Inferior parietal cortex (tissue), 1 donor: ENCODE measurements at regions not wholly inside any gene's neighbourhood (a gene's known extent, or its start where the extent isn't known, plus 50 kb on each side); places are given as distances from the start of the nearest gene placed in this dataset.
"Not testable (repeated sequence)": the region's sequence is repeated elsewhere in the genome, so short reads cannot be mapped to it uniquely, and the experiment has no call there.

ENCODE experiments used
- DNase-seq: peaks from one replicate; pipeline ENCODE4 v3.0.0-alpha.2; 2016; ENCODE audit errors: extremely low spot score

DNA sequence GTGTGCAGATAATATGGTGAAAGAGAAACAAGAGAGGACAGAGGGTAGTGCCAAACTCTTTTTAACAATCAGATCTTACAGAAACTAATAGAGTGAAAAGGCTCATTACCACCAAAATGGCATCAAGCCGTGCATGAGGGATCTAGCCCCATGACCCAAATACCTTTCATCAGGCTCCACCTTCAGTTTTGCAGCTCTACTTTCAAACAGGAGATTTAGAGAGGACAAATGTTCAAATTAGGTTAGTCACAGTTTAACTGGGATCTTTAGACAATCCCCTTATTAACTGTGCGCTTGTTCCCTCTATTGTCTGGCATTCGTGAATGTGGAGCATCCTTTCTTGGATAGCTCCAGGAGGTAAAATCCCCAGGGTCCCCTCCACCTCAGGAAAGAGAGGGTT lies 1209.3 kb upstream of the CHAC2 start:
- no peak for DNase-seq

DNA sequence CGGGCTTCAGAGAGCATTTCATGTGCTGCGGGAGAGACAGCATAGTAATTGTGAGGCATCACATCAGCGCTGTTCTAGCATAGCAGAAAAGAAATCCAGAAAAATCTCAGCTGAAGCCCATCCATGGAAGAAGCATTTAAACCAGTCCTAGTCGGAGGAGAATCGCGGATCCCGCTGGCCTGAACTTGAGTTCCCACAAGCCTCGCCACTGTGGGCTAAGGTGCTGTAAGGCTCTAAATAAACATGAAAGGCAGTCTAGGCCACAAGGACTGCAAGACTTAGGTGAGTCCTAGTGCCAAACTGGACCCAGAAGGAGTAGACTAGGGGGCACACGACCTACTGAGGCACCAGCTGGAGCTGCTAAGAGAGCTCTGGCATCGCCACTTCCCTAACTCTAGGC lies 1225.3 kb upstream of the CHAC2 start:
- no peak for DNase-seq

DNA sequence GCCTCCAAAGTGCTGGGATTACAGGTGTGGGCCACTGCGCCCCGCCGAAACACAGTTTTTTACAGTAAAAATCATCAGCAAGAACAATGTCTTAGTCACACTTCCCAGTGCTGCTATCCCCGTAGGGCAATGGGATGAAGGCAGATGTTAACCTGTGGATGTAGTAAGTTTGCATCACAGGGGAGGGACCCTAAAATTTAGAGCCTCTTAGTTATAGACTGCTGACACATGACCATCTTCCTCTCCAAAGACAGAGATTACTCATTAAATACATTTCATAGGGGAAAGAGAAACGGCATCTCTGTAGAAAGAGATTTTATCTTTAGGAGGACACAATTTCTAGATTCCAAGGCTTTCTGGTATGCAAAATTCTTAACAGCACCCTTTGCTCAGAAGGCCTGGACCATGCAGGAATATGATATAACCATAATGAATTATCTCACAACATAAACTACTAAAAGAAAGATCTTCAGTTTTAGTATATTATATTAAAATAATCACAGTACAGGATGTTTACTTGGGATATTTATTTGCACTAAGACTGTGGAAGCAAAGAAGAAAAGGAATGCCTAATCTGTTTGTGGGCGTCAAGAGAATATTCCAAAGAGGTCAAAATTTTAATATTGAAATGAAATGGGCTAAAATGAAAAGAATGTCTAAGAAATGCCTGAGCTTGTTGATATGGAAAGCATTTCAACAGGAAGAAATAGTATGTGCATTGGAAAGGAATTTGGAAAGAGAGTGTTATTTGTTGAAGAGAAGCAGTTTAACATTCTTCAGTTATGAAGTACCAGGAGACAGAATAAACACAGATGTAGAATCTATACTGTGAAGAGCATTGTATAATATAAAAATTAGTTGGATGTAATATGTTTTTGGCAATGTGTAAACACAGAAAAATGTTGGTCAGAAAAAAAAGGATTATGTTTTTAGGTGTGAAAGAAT lies 1228.3 kb upstream of the CHAC2 start:
- no peak for DNase-seq

DNA sequence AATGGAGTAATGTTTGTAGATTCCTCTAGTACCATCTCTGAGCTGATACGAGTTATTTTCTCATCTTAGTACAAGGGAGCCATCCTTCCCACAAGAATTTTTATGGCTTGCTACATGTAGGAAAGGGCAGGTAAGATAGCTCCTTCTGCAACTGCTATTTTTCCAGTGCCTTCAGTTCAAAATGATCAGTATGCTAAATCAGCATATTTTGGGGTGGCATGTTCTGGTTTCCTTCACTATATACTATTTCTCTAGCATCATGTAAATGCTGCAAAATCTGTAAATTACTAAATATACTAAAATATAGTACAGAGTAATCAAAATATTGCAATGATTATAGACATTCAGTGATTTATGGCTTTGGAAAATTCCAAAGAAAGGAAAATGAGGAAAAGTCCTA lies 1230.0 kb upstream of the CHAC2 start:
- peak; percentile 17 for DNase-seq

DNA sequence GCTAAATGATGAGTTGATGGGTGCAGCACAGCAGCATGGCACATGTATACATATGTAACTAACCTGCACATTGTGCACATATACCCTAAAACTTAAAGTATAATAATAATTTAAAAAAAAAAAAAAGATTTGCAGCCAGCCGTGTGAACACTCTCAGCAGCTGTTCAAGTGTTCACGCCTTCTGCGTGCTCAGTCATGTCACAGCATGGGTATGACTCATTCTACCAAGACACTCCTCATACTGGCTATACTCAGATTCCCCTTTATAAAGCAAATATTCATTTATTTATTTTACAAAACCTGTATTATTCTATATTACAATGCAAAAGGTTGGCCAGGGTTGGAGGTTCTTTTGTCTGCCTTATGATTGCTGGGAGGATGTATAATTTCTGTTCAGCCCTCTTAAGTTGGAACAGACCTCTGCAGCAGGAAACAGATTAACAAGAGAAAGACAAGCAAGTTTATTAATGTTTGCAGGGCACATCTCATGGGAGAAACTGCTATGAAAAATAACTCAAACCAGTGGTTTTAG lies 1230.6 kb upstream of the CHAC2 start:
- DNase-seq, result no peak

DNA sequence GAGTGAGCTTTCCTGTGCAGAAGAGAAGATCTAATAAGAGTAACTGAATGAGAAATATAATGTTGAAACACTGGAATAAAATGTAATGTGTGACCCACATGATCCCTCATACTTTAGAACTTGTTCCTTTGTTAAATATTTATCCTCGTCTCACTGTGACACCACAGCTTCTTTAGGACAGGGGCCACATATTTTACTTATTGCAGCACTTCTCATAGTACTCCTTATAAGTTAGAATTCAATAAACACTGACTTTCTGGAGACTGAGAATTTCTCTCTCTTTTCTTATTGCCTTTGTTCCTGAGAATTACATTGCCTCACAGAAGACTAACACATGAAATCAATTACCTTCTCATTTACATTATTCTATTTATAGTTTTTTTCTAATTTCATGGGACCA lies 1234.6 kb upstream of the CHAC2 start:
- DNase-seq, result no peak

DNA sequence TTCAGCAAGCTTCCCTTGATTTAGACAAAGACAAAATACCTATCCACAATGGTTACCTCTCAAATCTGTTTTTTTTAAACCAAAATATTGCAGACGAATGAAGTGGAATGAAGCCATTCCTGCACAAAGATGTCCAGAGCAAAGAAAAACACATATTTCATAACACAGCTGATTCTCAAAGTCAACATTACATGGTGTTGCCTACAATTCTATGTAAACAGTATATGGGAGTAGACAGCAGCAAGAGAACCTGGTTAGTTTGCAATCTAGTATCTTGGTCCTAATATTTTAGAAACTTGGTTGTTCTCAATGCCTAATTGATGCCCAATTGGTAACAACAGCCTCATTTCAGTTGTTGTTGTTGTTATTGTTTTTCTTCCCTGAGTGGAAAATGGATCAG lies 1240.9 kb upstream of the CHAC2 start:
- DNase-seq, result no peak

DNA sequence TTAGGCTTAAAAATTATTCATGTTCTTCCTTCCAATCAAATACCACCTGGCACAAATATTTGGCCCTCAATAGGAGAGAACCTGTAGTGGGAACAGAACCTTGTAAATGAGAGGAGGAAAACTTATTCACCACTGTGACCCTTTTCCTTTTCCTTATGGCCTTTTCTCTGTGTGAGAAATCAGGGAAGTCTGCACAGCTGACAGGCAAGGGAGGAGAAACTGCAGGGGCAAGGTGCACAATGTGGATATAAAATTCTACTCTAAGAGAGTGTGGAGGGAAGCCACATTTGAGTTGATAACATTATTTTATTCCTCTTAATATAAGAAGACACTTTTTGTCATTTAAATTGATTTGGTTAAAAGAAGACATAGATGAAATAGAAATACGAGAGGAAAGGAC lies 1247.0 kb upstream of the CHAC2 start:
- DNase-seq, result no peak

DNA sequence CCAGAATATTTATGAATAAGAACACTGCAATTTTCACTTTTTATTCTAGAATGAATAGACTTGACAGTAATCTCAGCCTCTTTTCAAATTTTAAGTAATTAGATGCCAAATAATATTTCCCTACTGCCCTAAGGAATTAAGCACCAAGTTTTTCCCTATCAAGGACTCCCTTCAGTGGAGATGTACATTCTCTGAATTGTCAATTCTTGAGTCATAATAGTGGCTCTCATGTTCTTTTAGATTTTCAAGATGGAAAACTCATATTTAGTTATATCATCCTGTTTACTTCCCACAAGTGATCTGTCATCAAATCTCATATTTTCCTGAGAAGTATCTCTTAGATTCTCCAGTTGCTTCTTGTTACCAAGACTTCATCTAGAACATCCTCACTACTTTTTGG lies 1248.9 kb upstream of the CHAC2 start:
- DNase-seq, result no peak

DNA sequence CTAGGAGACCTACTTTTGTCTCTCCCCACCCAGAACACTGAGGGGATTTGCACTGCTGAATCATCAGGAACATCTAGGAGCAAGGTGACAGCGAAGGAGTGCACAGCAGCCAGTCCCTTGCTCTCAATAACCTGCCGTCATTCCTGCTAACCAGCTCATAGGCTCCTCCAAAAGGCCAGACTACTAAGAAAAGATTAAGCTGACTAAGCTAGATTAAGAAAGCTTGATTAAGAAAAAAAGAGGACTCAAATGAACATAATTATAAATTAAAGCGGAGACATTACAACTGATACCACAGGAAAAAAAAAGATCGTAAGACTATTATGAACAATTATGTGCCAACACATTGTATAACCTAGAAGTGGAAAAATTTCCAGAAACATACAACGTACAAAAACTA lies 1254.8 kb upstream of the CHAC2 start:
- DNase-seq, result no peak

DNA sequence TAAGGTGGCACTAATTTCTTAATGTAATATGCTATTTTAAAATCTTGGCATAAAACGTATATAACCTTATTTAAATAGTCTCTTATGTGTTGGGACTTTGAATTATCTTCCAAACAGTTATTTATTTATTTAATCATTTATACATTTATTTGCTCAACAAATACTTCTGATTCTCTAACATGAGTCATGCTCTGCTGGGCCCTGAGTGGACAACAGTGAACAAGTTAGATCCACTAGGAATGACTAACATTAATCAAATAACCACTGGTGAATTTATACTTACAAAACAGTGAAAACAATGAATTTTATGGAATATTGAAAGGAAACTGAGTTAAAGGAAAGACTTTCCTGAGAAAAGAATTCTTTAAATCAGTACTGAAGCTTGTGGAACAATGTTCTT lies 1257.2 kb upstream of the CHAC2 start:
- no peak for DNase-seq

DNA sequence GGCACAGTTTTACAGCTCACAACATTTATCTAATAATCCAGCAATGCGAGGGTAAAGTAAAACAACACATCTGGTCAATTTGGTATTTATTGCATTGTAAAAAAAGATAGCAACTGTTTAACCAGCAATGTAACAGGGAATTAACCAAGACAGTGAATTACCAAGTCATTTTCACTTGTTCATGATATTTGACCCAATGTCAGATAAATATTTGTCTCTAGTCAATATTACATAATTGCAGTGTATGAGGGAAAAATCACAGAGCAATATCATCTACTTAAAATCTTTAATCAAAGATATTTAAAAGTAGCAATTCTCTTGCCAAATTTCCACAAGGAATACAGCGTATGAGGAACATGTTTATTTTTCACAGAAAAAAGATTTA lies 1265.1 kb upstream of the CHAC2 start:
- DNase-seq, result no peak

DNA sequence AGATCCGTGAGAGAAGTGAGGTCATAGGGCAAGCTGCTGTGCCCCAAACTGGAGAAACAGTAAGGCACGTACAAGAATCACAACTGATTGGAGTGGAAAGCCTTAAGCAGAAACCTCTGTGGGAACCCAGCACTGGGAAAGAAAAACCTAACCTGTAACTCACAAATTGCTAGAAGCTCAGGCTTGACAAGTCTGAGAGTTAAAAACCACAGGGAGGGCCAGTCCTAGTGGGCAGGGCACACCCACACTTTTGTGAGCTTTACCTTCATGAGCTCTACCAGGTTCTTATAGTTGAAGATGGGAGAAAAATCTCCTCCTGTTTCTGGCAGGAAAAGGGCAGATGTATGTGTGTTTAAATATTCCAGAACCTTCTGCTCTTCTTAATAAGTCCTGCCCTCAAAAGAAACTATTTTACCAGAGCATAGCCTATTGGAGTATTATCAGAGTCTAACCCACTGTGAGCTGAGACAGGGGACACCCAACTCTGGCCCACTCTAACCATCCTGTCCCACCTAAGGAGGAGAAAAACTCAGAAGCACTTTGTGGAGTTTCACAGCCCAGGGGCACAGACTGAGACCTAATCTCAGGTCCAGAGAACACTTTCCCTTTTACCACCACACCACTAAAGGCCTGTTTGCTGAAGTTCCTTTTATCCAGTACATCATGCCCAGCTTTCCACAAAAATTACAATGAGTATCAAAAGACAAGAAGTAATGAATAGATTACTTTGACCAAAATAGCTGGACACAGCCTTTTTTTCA lies 1265.7 kb upstream of the CHAC2 start:
- no peak for DNase-seq

DNA sequence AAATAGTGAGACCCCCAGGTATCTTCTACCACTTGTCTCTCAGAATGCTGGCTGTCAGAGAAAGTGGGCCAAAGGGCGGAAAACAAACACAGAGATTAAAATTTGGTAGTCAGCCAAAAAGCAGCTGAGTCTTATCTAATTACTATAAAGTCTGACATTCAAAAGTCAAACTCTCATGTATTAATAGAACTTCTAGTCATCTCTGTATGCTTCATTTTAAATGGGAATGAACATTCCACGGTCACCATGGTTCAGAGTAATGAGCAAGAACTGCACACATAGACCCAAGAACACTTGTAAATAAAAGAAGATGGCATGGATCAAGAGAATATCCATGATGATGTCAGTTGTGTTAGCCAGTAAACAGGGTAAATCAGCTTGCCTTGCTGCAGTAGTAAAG lies 1267.0 kb upstream of the CHAC2 start:
- DNase-seq, result no peak

DNA sequence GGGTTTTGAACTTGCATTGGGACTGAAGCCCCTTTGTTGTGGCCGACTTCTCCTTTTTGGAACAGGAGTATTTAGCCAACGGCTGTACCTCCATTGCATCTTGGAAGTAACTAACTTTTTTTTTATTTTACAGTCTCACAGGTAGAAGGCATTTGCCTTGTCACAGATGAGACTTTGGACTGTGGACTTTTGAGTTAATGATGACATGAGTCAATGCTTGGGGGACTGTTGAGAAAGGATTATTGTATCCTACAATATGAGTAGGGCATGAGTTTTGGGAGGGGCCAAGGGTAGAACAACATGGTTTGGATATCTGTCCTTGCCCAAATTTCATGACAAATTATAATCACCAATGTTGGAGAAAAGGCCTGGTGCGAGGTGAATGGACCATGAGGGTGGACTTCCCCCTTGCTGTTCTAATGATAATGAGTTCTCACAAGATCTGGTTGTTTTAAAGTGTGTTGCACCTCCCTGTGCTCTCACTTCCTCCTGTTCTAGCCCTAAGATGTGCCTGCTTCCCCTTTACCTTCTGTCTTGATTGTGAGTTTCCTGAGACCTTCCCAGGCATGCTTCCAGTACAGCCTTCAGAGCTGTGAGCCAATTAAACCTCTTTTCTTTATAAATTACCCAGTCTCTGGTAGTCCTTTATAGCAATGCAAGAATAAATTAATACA lies 1269.4 kb upstream of the CHAC2 start:
- no peak for DNase-seq

DNA sequence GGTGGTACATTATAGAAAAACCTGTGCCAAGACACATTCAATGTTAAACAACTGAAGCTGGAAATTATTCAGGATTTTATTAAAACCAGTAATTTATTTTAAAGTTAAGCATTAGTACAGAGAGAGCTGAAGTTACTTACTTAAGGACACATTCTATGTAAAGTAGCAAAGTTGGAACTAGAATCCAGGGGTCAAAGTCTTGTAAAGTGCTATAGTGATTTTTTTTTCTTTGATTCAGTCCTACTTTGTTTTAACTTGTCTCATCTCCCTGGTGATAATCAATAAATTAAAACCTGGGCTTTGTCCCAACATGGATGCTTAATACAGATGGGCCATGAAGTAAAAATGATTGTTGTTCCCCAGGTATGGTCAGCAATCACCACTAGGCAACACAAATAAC lies 1271.8 kb upstream of the CHAC2 start:
- DNase-seq, result no peak

DNA sequence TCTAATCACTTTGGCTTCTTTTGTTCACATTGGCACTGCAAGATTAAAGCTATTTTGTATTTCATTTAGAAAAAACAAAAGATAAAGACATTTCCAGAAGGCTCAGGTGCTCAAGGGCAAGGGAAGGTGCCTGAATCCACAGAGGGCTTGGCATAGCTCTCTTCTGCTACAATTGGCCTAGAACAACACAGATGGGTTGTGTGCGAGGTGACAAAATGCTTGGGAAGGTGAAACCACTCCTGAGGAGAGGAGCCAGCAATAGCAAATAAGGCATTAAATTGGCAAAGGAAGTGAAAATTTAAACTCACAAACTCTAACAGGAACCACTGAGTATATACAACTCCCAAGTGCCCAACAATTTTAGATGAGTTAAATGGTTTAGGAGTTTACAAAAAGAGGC lies 1290.4 kb upstream of the CHAC2 start:
- DNase-seq, result no peak

DNA sequence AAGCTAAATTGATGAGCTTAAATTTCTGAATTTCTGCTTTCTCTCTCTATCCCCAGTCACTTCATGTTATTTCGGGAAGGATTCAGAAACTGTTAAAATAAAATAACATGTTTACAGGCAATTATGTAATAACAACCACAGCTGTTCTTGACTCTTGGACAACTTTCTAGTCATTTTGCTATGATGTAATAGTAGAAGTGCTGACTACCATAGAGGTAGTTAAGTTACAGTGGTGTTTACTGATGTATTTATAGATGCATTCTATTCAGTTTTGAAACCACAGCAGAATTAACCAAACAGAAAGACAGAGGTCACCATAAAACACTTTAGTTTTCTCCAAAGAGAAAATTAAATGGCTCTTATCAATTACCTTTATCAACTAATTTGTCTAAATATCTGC lies 1292.0 kb upstream of the CHAC2 start:
- DNase-seq, result no peak

DNA sequence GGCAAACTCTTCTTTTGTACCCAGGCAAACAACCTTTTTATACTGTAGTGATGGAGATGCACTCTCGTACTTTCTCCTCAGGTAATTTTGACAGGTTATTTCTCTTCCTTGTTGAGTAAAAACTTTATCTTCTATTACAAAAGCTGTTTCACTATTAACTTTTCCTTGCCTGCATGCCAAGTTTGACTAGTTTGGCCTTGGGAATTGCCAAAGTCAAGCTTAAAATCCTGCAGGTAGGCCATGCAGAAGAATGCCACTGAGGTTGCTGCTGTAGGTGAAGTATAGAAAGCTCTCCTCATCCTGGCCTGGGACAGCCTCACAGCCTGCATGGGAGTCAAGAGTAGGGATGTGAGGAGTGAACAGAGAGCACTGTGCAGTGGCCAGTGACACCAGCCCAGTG lies 1293.5 kb upstream of the CHAC2 start:
- no peak for DNase-seq

DNA sequence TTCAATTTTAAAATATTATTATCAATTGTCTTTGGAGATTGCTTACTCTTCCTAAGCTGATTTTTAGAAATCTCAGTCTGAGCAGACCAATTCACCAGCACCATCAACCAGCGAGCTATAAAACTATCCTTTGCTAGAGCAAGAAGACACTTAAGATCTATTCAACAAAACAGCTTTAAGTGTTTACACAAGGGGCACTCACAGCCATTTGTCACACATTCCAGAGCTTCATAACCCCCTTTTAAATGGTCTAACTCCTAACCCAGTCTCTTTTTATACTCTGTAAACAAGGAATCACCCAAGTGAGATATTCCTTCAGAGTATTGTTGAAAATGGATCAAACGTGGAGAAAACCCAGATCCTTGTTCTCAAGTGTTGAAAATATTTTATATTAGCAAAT lies 1294.1 kb upstream of the CHAC2 start:
- DNase-seq, result no peak

DNA sequence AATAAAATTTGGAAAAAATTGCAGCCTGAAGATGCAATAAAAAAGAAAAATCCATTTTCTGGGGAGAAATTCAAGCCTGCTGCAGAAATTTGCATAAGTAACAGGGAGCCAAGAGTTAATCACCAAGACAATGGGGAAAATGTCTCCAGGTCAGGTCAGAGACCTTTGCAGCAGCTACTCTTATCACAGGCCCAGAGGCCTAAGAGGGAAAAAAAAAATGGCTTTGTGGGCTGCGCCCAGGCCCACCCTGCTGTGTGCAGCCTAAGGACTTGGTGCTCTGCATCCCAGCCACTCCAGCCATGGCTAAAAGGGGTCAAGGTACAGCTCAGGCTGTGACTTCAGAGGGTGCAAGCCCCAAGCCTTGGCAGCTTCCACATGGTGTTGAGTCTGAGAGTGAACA lies 1297.1 kb upstream of the CHAC2 start:
- DNase-seq, result not testable (repeated sequence)

DNA sequence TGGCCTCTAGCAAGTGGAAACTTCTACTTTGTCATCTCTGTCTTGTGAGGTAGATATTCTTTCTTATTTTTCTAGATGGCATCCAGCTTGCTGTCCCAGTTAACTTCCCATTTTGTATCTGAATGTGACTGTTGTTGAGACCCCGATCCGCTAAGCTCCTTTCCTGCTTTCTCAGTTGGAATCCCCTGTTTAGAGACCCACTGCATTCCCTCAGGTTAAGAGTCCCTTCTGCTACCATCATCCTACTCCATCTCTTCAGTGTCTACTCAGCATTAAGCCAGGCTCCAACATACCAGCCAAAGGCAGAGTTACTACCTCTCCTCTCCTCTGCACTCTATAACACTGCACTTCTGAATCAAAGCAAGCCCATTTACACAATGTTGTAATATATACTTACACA lies 1300.4 kb upstream of the CHAC2 start:
- no peak for DNase-seq
